Left lung (tissue), 4 donors: ENCODE measurements at regions not wholly inside any gene's neighbourhood (a gene's known extent, or its start where the extent isn't known, plus 50 kb on each side); places are given as distances from the start of the nearest gene placed in this dataset.

Source experiments
- ATAC-seq: fragments of 200-7000 bp; cut with Tn5 transposase; one replicate; pipeline ENCODE4 v1.9.1; 2020; ENCODE audit warnings: moderate library complexity
- DNase-seq, 4 donors: peaks; one replicate each; pipeline ENCODE4 v3.0.0-alpha.2; 2013 to 2020
- H3K27ac ChIP-seq, 2 donors: fragments of 200-600 bp; sonication (generic) in 1 of 2; one replicate each; pipeline versions ENCODE4 v1.5.0 to v1.8.0; 2020 to 2021
- H3K27me3 ChIP-seq, 2 donors: fragments of 200-600 bp; sonication (generic) in 1 of 2; one replicate each; pipeline versions ENCODE4 v1.5.0 to v1.8.0; 2020 to 2021
- H3K36me3 ChIP-seq, 2 donors: fragments of 200-600 bp; sonication (generic) in 1 of 2; one replicate each; pipeline versions ENCODE4 v1.5.0 to v1.8.0; 2020 to 2021
- H3K4me1 ChIP-seq, 2 donors: fragments of 200-600 bp; one replicate each; pipeline ENCODE4 v1.8.0; 2021
- H3K4me3 ChIP-seq, 2 donors: fragments of 200-600 bp; sonication (generic) in 1 of 2; one replicate each; pipeline versions ENCODE4 v1.5.0 to v1.8.0; 2020 to 2021; ENCODE audit warnings: mild to moderate bottlenecking in 1 of 2
- H3K9me3 ChIP-seq, 2 donors: fragments of 200-600 bp; sonication (generic) in 1 of 2; one replicate each; pipeline versions ENCODE4 v1.5.0 to v1.8.0; 2020 to 2021
- intact Hi-C, 2 donors: fragments of 100-400 bp; cut with DNase I; formaldehyde crosslinking; loops; one replicate each; pipeline versions ENCODE4 v1.11.2 to v1.14.2; 2022
- TF ChIP-seq, protein P1 (sequence below), 2 donors: fragments of 200-600 bp; sonication (generic) in 1 of 2; IDR thresholded peaks; one replicate each; pipeline versions ENCODE4 v1.5.0 to v1.8.0; 2021; ENCODE audit warnings: antibody characterized with exemption in 2 of 2
- donor health status: DM: no; HTN: yes; CAD: no.
- donor health status: DM: no; HTN: no; CAD: no.

DNA sequence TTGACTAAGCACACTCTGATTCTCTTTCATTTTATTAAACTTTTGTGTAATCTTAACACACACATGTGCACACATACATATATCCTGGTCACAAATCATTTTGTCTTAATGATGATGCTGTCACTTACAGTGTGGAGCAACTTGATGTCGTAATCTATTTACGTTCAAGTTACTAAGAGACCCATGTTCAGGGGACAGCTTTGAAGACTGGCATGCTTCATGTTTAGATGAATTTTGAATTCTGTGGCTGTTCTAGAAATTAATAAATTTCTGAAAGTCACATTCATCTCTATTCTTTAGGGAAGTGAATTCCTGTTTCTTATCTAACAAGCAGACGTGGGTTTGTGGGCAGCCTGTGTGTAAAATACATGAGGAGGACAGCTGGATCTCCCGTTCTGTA, 1637.8 kb downstream of the PLA2G4A start:
- no peak overlapping the region for H3K4me3 ChIP-seq
- no peaks in the 10 kb centered on the region for H3K4me1 ChIP-seq
- no peaks in the 10 kb centered on the region for H3K9me3 ChIP-seq
- H3K27ac ChIP-seq = no peak overlapping the region
- TF ChIP-seq, protein P1, sequence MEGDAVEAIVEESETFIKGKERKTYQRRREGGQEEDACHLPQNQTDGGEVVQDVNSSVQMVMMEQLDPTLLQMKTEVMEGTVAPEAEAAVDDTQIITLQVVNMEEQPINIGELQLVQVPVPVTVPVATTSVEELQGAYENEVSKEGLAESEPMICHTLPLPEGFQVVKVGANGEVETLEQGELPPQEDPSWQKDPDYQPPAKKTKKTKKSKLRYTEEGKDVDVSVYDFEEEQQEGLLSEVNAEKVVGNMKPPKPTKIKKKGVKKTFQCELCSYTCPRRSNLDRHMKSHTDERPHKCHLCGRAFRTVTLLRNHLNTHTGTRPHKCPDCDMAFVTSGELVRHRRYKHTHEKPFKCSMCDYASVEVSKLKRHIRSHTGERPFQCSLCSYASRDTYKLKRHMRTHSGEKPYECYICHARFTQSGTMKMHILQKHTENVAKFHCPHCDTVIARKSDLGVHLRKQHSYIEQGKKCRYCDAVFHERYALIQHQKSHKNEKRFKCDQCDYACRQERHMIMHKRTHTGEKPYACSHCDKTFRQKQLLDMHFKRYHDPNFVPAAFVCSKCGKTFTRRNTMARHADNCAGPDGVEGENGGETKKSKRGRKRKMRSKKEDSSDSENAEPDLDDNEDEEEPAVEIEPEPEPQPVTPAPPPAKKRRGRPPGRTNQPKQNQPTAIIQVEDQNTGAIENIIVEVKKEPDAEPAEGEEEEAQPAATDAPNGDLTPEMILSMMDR (IDR thresholded peaks at IDR 0.05) = no peak
- H3K27me3 ChIP-seq = no peaks in the 10 kb centered on the region
- no peak for DNase-seq
- no peaks in the 10 kb centered on the region for H3K36me3 ChIP-seq
- intact Hi-C loops = no loop called here
- ATAC-seq = no peak

DNA sequence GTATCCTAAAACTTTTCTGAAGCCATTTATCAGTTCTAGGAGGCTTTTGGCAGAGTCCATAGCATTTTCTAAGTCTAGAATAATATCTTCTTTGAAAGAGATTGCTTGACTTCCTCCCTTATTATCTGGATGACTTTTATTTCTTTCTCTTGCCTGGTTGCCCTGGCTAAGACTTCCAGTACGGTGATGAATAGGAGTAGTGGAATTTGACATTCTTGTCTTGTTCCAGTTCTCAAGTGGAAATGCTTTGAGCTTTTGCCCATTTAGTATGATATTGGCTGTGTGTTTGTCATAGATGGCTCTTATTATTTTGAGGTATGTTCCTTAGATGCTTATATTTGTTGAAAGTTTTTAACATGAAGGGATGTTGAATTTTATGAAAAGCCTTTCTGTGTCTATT, 1647.9 kb downstream of the PLA2G4A start:
- ATAC-seq (no peak), DNase-seq (no peak)
- H3K4me3 ChIP-seq = no peak overlapping the region
- no peak overlapping the region for H3K27ac ChIP-seq
- intact Hi-C loops = no loop called here
- no peaks in the 10 kb centered on the region for H3K4me1 ChIP-seq
- TF ChIP-seq, protein P1 (IDR thresholded peaks at IDR 0.05) = no peak
- no peaks in the 10 kb centered on the region for H3K27me3 ChIP-seq
- H3K9me3 ChIP-seq = no peaks in the 10 kb centered on the region
- no peaks in the 10 kb centered on the region for H3K36me3 ChIP-seq

- Histone ChIP-seq H3K9me3 (no peaks in the 10 kb centered on the region), H3K36me3 (no peaks in the 10 kb centered on the region), H3K4me1 (no peaks in the 10 kb centered on the region), H3K27me3 (no peaks in the 10 kb centered on the region), H3K27ac (no peak overlapping the region), H3K4me3 (no peak overlapping the region)
- DNase-seq = no peak
- ATAC-seq = no peak
- intact Hi-C loops = no loop called here
- TF ChIP-seq, protein P1 (IDR thresholded peaks at IDR 0.05) = no peak
These were observed 1660.8 kb downstream of the PLA2G4A start for GRCh38 chr1:188489336-188490112.

GRCh38 chr1:188496506-188496905, 1667.8 kb downstream of the PLA2G4A start:
- H3K4me1 ChIP-seq = no peaks in the 10 kb centered on the region

DNA sequence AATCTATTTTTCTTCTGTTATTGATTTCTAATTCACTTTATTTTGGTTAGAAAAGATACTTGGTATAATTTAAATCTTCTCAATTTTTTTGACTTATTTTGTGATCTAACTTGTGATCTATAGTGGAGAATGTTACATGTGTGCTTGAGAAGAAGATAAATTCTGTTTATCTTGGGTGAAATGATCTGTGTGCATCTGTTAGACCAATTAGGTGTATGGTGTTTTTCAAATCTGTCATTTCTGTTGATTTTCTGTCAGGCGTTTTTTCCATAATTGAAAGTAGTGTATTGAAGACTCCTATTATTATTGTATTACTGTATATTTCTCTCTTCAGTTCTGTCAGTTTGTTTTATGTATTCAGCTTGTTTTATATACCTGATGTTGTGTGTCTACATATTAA, 1668.3 kb downstream of the PLA2G4A start:
- no peaks in the 10 kb centered on the region for H3K36me3 ChIP-seq
- TF ChIP-seq, protein P1 (IDR thresholded peaks at IDR 0.05) = no peak

More at GRCh38 chr1:188496506-188496905, 1667.8 kb downstream of the PLA2G4A start:
- Histone ChIP-seq H3K9me3 (peaks cover 0 to 16% of the 10 kb centered on the region in 2 donors), H3K27ac (no peak overlapping the region), H3K36me3 (no peaks in the 10 kb centered on the region), H3K27me3 (no peaks in the 10 kb centered on the region), H3K4me3 (no peak overlapping the region)
- DNase-seq (no peak), ATAC-seq (no peak)
- TF ChIP-seq, protein P1 (IDR thresholded peaks at IDR 0.05) = no peak
- intact Hi-C loops = no loop called here

More for the DNA sequence above, 1668.3 kb downstream of the PLA2G4A start:
- Histone ChIP-seq H3K4me1 (no peaks in the 10 kb centered on the region), H3K27ac (no peak overlapping the region), H3K27me3 (no peaks in the 10 kb centered on the region), H3K9me3 (peaks cover 0 to 16% of the 10 kb centered on the region in 2 donors), H3K4me3 (no peak overlapping the region)
- intact Hi-C loops = no loop called here
- no peak for ATAC-seq
- no peak for DNase-seq
